ENCODE measurements at regions not wholly inside any gene's neighbourhood (a gene's known extent, or its start where the extent isn't known, plus 50 kb on each side); places are given as distances from the start of the nearest gene placed in this dataset.

DNA sequence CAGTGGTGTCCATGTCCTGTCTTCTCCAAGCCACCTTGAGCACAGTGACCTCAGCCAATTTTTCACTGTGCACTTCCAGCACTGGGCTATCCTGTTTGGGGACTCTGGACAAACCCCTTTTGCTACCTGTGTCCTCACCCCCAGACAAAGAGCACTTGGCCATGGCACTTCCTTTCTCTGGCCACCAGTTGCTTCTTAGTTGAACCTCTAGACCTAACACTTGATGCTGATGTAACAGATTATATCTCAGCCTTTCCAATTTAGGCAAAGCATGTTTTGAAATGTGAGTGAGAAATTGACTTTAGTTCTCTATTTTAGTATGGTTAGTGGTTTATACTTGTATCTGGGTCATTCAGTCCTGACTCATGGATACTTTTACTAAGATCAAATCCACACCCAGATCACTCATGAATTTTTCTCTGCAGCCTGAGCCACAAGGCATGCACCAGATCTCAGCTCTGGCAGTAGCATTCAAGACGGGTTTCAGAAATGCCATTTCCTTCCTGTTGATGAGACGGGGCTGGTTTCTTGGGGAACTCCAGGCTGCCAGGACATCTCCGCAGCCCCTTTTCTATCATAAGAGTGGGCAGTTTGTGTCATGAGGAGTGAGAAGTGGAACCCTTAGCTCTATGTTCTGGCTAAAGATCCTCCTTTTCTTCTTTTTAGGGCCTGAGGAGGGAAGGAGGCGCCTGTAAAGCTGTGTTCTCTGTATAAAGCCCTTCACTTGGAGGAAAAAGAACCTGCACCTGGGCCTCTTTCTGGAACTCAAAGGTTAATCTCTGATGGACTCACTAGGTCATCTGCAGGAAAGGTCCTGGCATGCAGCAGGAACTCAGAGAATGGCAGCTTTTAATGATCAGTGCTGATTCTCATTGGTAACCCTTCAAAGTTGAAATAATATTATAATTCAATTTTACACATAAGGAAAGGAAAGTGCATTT lies 185.6 kb upstream of the TENM4 start:
- TF ChIP-seq CTCF (IDR thresholded peaks at IDR 0.05): no peak
- TF ChIP-seq EP300 (IDR thresholded peaks at IDR 0.05): no peak

Measured in sigmoid colon (tissue), 4 donors.